ENCODE measurements at regions not wholly inside any gene's neighbourhood (a gene's known extent, or its start where the extent isn't known, plus 50 kb on each side); places are given as distances from the start of the nearest gene placed in this dataset.

DNA sequence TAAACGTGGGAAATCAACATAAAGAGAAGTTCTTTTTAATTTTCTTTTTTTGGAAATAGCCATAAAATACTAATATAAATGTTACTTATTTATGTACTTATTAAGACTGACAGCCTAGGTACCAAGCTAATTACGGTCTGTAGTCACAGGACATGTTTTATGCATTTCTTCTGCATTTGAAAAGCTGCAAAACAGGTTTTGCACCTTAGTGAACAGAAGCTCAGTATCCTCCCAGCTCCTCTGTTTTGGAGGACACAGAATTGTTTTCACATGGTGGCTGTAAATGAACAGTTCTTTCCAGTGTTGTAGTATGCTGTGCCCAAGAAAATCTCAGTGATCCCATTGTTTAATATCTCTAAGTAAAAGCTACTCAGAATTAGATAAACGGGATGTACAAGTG is 1788.0 kb upstream of the TENM3 start:
- TF ChIP-seq CHD1 (IDR thresholded peaks at IDR 0.05; ENCODE audit: low read depth, low read length) = no peak
- no peak for TF ChIP-seq HCFC1 (IDR thresholded peaks at IDR 0.05; ENCODE audit: low read length)
- no peak for TF ChIP-seq CTCF (IDR thresholded peaks at IDR 0.05 in 2 of 3, conservative IDR thresholded peaks at IDR 0.05 in 1 of 3; ENCODE audit: control insufficient read depth in 2 of 3, extremely low read depth in 1 of 3, insufficient read depth in 1 of 3, low read depth in 3 of 3, low read length in 3 of 3)
- no peak for TF ChIP-seq ZBTB33 (IDR thresholded peaks at IDR 0.05)
- no peak for TF ChIP-seq POLR2AphosphoS5 (IDR thresholded peaks at IDR 0.05; ENCODE audit: low read length)

Measured in GM12878 (cell line).